T-helper 22 cell (primary cell): ENCODE measurements at regions not wholly inside any gene's neighbourhood (a gene's known extent, or its start where the extent isn't known, plus 50 kb on each side); places are given as distances from the start of the nearest gene placed in this dataset.
"Not testable (repeated sequence)": the region's sequence is repeated elsewhere in the genome, so short reads cannot be mapped to it uniquely, and the experiment has no call there.

Source experiments
- DNase-seq: peaks from one replicate; pipeline ENCODE4 v3.0.0-alpha.2; 2020; ENCODE audit warnings: low read depth

GRCh38 chr16:29145086-29145485 lies 160.2 kb downstream of the LAT start:
- DNase-seq, result not testable (repeated sequence)

- not testable (repeated sequence) for DNase-seq
Observed at GRCh38 chr16:29144669-29145062, 159.8 kb downstream of the LAT start.

GRCh38 chr16:29143739-29144668 lies 159.2 kb downstream of the LAT start:
- DNase-seq, result not testable (repeated sequence)

- not testable (repeated sequence) for DNase-seq
Observed at GRCh38 chr16:29142506-29142905, 157.7 kb downstream of the LAT start.

GRCh38 chr16:29141586-29142324 lies 156.9 kb downstream of the LAT start:
- no peak for DNase-seq

- DNase-seq, result not testable (repeated sequence)
Observed at GRCh38 chr16:29141121-29141520, 156.3 kb downstream of the LAT start.

- DNase-seq, result not testable (repeated sequence)
Observed at GRCh38 chr16:29139901-29140855, 155.3 kb downstream of the LAT start.

- DNase-seq, result no peak
Observed at GRCh38 chr16:29139261-29139802, 154.5 kb downstream of the LAT start.

- DNase-seq, result not testable (repeated sequence)
Observed at GRCh38 chr16:29138698-29139097, 153.8 kb downstream of the LAT start.

GRCh38 chr16:29137894-29138662 lies 153.2 kb downstream of the LAT start:
- DNase-seq, result not testable (repeated sequence)

- not testable (repeated sequence) for DNase-seq
Observed at GRCh38 chr16:29137461-29137860, 152.6 kb downstream of the LAT start.

- DNase-seq, result not testable (repeated sequence)
Observed at GRCh38 chr16:29136916-29137315, 152.1 kb downstream of the LAT start.

- not testable (repeated sequence) for DNase-seq
Observed at GRCh38 chr16:29136046-29136696, 151.3 kb downstream of the LAT start.

GRCh38 chr16:29135098-29135497 lies 150.2 kb downstream of the LAT start:
- not testable (repeated sequence) for DNase-seq

- not testable (repeated sequence) for DNase-seq
Observed at GRCh38 chr16:29133681-29134430, 149.0 kb downstream of the LAT start.

GRCh38 chr16:29132869-29133268 lies 148.0 kb downstream of the LAT start:
- not testable (repeated sequence) for DNase-seq

- not testable (repeated sequence) for DNase-seq
Observed at GRCh38 chr16:29132444-29132843, 147.6 kb downstream of the LAT start.

GRCh38 chr16:29130901-29131851 lies 146.3 kb downstream of the LAT start:
- not testable (repeated sequence) for DNase-seq
